ENCODE measurements at regions not wholly inside any gene's neighbourhood (a gene's known extent, or its start where the extent isn't known, plus 50 kb on each side); places are given as distances from the start of the nearest gene placed in this dataset.
"Not testable (repeated sequence)": the region's sequence is repeated elsewhere in the genome, so short reads cannot be mapped to it uniquely, and the experiment has no call there.

DNA sequence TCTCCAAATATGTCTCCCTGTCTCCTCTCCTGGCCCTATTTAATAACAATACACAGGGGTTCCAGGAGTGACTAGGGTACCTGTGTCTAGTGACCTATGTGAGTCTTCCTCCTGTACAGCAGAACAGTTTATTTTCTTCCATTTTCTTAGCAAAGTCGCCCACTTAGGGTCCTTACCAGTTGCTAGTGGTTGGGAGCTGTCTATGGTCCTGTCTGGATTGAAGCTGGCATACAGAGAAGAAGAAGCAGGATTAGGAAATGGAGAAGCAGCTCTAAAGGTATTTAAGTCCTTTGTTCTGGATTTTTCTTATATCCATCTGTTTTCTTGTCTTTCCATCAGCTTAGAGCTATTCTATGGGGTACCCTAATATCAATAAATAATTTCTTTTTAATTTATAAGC, 587.1 kb upstream of the CPEB2 start:
- no peak for TF ChIP-seq CTCF (IDR thresholded peaks at IDR 0.05)
- DNase-seq (ENCODE audit: low spot score), result no peak
- Histone ChIP-seq H3K27ac (no peak overlapping the region), H3K4me3 (no peak overlapping the region)

GRCh38 chr4:14419516-14419915, 582.8 kb upstream of the CPEB2 start:
- no peak for DNase-seq (ENCODE audit: low spot score)
- TF ChIP-seq CTCF (IDR thresholded peaks at IDR 0.05), result no peak
- Histone ChIP-seq H3K4me3 (no peak overlapping the region), H3K27ac (no peak overlapping the region)

DNA sequence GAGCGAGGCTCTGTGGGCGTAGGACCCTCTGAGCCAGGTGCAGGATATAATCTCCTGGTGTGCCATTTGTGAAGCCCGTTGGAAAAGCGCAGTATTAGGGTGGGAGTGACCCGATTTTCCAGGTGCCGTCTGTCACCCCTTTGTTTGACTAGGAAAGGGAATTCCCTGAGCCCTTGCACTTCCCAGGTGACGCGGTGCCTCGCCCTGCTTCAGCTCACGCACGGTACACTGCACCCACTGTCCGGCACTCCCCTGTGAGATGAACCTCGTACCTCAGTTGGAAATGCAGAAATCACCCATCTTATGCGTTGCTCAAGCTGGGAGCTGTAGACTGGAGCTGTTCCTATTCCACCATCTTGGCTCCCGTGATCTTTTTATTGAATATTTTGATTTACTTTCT, 576.0 kb upstream of the CPEB2 start:
- not testable (repeated sequence) for H3K4me3 ChIP-seq; DNase-seq (ENCODE audit: low spot score); H3K27ac ChIP-seq

- no peak overlapping the region for H3K4me3 ChIP-seq
- no peak overlapping the region for H3K27ac ChIP-seq
- no peak for TF ChIP-seq CTCF (IDR thresholded peaks at IDR 0.05)
- no peak for DNase-seq (ENCODE audit: low spot score)
Observed at GRCh38 chr4:14428125-14428524, 574.2 kb upstream of the CPEB2 start.

GRCh38 chr4:14431155-14432134, 570.8 kb upstream of the CPEB2 start:
- DNase-seq (ENCODE audit: low spot score), result no peak
- Histone ChIP-seq H3K27ac (no peak overlapping the region), H3K4me3 (no peak overlapping the region)
- TF ChIP-seq CTCF (IDR thresholded peaks at IDR 0.05), result no peak

GRCh38 chr4:14434483-14434882, 567.8 kb upstream of the CPEB2 start:
- Histone ChIP-seq H3K27ac (no peak overlapping the region), H3K4me3 (no peak overlapping the region)
- no peak for DNase-seq (ENCODE audit: low spot score)
- no peak for TF ChIP-seq CTCF (IDR thresholded peaks at IDR 0.05)

DNA sequence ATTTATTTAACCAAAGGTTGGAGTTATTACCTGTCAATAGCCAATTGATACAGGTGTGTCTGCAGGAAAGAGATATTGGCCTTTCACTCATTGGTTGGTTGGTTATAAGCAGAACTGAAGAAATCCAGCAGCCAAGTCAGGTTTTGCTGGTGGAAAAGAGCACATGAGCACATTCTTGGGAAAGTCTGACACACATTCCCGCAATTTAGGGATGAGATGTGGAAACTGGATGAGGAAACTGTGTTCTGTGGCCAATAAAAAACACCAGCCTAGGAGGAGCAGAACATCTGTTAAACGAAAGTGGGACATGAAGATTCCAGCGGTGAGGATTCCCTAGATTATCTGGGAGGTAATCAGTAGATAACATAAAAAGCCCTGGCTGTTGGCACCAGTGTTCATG, 567.4 kb upstream of the CPEB2 start:
- no peak for DNase-seq (ENCODE audit: low spot score)
- TF ChIP-seq CTCF (IDR thresholded peaks at IDR 0.05), result no peak
- H3K27ac ChIP-seq, result no peak overlapping the region
- H3K4me3 ChIP-seq, result no peak overlapping the region

All from coronary artery (tissue), 2 donors.